NT2/D1 (cell line): ENCODE measurements at regions not wholly inside any gene's neighbourhood (a gene's known extent, or its start where the extent isn't known, plus 50 kb on each side); places are given as distances from the start of the nearest gene placed in this dataset.

Experiments
- SUZ12 ChIP-seq: IDR thresholded peaks from 2 replicates; pipeline ENCODE4 v1.6.1; 2011; ENCODE audit not compliant: insufficient read length, insufficient read depth; ENCODE audit errors: extremely low read depth
- YY1 ChIP-seq: IDR thresholded peaks from 2 replicates; pipeline ENCODE4 v1.6.1; 2011; ENCODE audit not compliant: insufficient read length, insufficient read depth
- ZNF274 ChIP-seq: IDR thresholded peaks from 2 replicates; pipeline ENCODE4 v1.6.1; 2011; ENCODE audit warnings: mild to moderate bottlenecking, low read depth, low read length

DNA sequence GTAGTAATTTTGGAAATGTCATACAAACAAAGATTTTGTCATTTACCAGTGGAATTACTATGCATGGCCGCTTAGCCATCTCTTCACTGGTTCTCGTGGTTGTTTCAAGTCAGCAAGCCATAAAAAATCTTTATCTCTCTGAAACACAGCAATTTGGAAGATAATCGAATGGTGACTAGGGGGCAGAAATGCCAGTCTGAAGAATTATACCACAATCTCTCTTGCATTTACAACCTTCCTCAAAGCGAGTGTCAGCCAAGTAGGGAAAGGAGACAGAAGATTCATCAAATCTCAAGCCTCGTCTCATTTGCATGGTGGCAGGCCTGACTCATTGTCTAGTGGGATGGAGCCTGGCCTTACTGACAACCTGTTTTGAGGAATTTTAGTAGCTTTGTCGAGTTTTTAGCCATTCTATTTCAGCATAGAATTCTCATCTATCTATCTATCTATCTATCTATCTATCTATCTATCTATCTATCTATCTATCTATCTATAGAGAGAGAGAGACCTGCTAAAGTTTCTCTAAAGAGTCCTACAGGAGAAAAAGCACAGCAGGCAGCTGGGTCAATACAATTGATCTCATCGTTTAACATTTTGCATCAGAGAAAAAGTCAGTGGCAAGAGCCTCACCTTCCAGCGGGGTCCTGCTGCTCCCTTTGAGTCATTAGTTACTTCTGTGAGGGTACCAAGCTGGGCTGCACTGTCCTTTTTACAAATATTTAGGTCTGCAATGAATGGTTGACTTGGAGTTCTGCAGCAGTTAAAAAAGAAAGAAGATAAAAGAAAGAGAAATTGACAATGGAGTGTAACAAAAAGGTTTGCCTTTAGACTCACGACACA, 572.8 kb downstream of the TFAP2A start:
- TF ChIP-seq SUZ12 (no peak), ZNF274 (no peak), YY1 (no peak)
